GM23338 (cell line): ENCODE measurements at regions not wholly inside any gene's neighbourhood (a gene's known extent, or its start where the extent isn't known, plus 50 kb on each side); places are given as distances from the start of the nearest gene placed in this dataset.

ENCODE experiments used
- ATAC-seq: fragments of 200-7000 bp; cut with Tn5 transposase; 3 replicates; pipeline ENCODE4 v1.9.1; 2020
- DNase-seq: peaks from one replicate; pipeline ENCODE4 v3.0.0-alpha.2; 2015; ENCODE audit warnings: low spot score
- H2AFZ ChIP-seq: fragments of 200-600 bp; sonication (generic); 2 replicates; pipeline ENCODE4 v1.8.0; 2016; ENCODE audit warnings: antibody characterized with exemption, mild to moderate bottlenecking, moderate library complexity
- H3F3A ChIP-seq: fragments of 200-600 bp; sonication (generic); replicated peaks from 2 replicates; pipeline ENCODE4 v1.8.0; 2017; ENCODE audit warnings: antibody characterized with exemption, mixed run types, low read depth
- H3K27ac ChIP-seq: fragments of 200-600 bp; sonication (generic); 2 replicates; pipeline ENCODE4 v1.6.1; 2016; ENCODE audit warnings: low read depth
- H3K27me3 ChIP-seq: fragments of 200-600 bp; sonication (generic); 2 replicates; pipeline ENCODE4 v1.8.0; 2016; ENCODE audit warnings: mild to moderate bottlenecking, mixed run types, moderate library complexity; ENCODE audit not compliant: insufficient read depth
- H3K36me3 ChIP-seq: fragments of 200-600 bp; sonication (generic); 2 replicates; pipeline ENCODE4 v1.8.0; 2016; ENCODE audit warnings: mild to moderate bottlenecking; ENCODE audit not compliant: insufficient read depth
- H3K4me1 ChIP-seq: fragments of 200-600 bp; sonication (generic); 2 replicates; pipeline ENCODE4 v1.8.0; 2016; ENCODE audit warnings: mild to moderate bottlenecking, moderate library complexity; ENCODE audit not compliant: insufficient read depth
- H3K4me2 ChIP-seq: fragments of 200-600 bp; sonication (generic); 2 replicates; pipeline ENCODE4 v1.7.1; 2017; ENCODE audit warnings: mixed run types
- H3K4me3 ChIP-seq: fragments of 200-600 bp; sonication (generic); 2 replicates; pipeline ENCODE4 v1.6.1; 2016; ENCODE audit warnings: mixed run types
- H3K79me2 ChIP-seq: fragments of 200-600 bp; sonication (generic); replicated peaks from 2 replicates; pipeline ENCODE4 v1.8.0; 2017; ENCODE audit warnings: mild to moderate bottlenecking; ENCODE audit not compliant: insufficient read depth
- H3K9me2 ChIP-seq: fragments of 200-600 bp; sonication (generic); 2 replicates; pipeline ENCODE4 v1.8.0; 2017; ENCODE audit not compliant: insufficient read depth
- H4K20me1 ChIP-seq: fragments of 200-600 bp; sonication (generic); replicated peaks from 2 replicates; pipeline ENCODE4 v1.8.0; 2017; ENCODE audit warnings: mild to moderate bottlenecking; ENCODE audit not compliant: insufficient read depth
- H3K27ac Mint-ChIP-seq: 2 replicates; pipeline ENCODE4 v1.8.0; 2020; ENCODE audit warnings: inconsistent platforms, mild to moderate bottlenecking, moderate library complexity, mixed read lengths
- H3K27me3 Mint-ChIP-seq: 3 replicates; pipeline ENCODE4 v1.8.0; 2022; ENCODE audit warnings: low read depth, mild to moderate bottlenecking, moderate library complexity, mixed read lengths, inconsistent platforms; ENCODE audit not compliant: insufficient read depth, poor library complexity
- H3K36me3 Mint-ChIP-seq: 3 replicates; pipeline ENCODE4 v1.8.0; 2021; ENCODE audit warnings: low read depth, mild to moderate bottlenecking, inconsistent platforms, moderate library complexity, mixed read lengths
- H3K4me1 Mint-ChIP-seq: 3 replicates; pipeline ENCODE4 v1.8.0; 2020; ENCODE audit warnings: mild to moderate bottlenecking, inconsistent platforms, mixed read lengths
- H3K4me3 Mint-ChIP-seq: 3 replicates; pipeline ENCODE4 v1.8.0; 2021; ENCODE audit warnings: moderate library complexity, mild to moderate bottlenecking, inconsistent platforms, mixed read lengths
- H3K9me3 Mint-ChIP-seq: 3 replicates; pipeline ENCODE4 v1.8.0; 2020; ENCODE audit warnings: moderate library complexity, mild to moderate bottlenecking, inconsistent platforms, mixed read lengths
- CREB1 ChIP-seq: fragments of 250-450 bp; sonication (Bioruptor Pico); IDR thresholded peaks from 2 replicates; pipeline ENCODE4 v1.5.0; 2020; ENCODE audit warnings: low read depth, mild to moderate bottlenecking, moderate library complexity
- ETS1 ChIP-seq: IDR thresholded peaks from 2 replicates; pipeline ENCODE4 v1.6.1; 2016; ENCODE audit warnings: antibody characterized with exemption
- JUNB ChIP-seq: IDR thresholded peaks from one replicate; pipeline ENCODE4 v1.6.1; 2016; ENCODE audit warnings: antibody characterized with exemption; ENCODE audit not compliant: unreplicated experiment
- POLR2AphosphoS5 ChIP-seq: IDR thresholded peaks from 2 replicates; pipeline ENCODE4 v1.6.1; 2016; ENCODE audit warnings: antibody characterized with exemption, low read depth
- ZNF114 ChIP-seq: fragments of 250-450 bp; sonication (Bioruptor Pico); IDR thresholded peaks from 2 replicates; pipeline ENCODE4 v1.5.0; 2020; ENCODE audit warnings: mild to moderate bottlenecking, moderate library complexity
- ZNF331 ChIP-seq: fragments of 250-450 bp; sonication (Bioruptor Pico); IDR thresholded peaks from 2 replicates; pipeline ENCODE4 v1.5.0; 2020; ENCODE audit warnings: low read depth, mild to moderate bottlenecking, moderate library complexity
- TF ChIP-seq, protein P1 (sequence below): fragments of 250-450 bp; sonication (Bioruptor Pico); IDR thresholded peaks from 2 replicates; pipeline ENCODE4 v1.5.0; 2020; ENCODE audit warnings: mild to moderate bottlenecking, moderate library complexity

DNA sequence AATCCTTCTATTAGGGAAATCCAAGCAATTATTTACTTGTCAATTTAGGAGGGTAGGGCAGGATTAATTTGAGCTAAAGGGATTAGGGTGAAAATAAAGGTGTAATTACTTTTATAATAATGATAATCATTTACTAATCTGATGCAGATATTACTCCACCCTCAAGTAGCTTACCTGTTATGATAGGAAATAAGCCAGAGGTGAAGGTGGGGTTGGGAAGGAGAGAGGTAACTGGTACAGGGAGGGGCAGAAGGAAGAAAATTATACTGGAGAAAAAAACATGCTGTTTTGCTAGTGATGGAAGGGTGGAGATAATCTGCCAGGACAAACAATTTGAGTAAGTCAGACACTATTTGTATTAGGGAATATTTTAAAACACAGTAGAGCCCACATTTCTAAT lies 157.7 kb downstream of the BARX2 start (continued):
- no peak for TF ChIP-seq JUNB
- TF ChIP-seq POLR2AphosphoS5, result no peak

GRCh38 chr11:129536338-129536737 lies 160.7 kb downstream of the BARX2 start:
- ATAC-seq (no peak), DNase-seq (no peak)
- Histone ChIP-seq H3K4me1 (no peaks in the 10 kb centered on the region), H3K79me2 (no peaks in the 10 kb centered on the region), H3K4me2 (no peak overlapping the region), H3K27ac (no peak overlapping the region), H3F3A (no peaks in the 10 kb centered on the region), H3K27me3 (no peaks in the 10 kb centered on the region), H3K36me3 (no peaks in the 10 kb centered on the region), H4K20me1 (no peaks in the 10 kb centered on the region), H3K4me3 (no peak overlapping the region), H2AFZ (no peak overlapping the region), H3K9me2 (0 out of 2 replicates have a peak, but pooled peaks cover 4% of the 10 kb centered on the region)
- Mint-ChIP-seq H3K27ac (no peak overlapping the region), H3K4me1 (no peaks in the 10 kb centered on the region), H3K4me3 (no peak overlapping the region), H3K36me3 (peaks cover 21% of the 10 kb centered on the region), H3K9me3 (peaks cover 53% of the 10 kb centered on the region), H3K27me3 (no peaks in the 10 kb centered on the region)
- TF ChIP-seq ZNF331, result no peak
- no peak for TF ChIP-seq ZNF114 (CRISPR knock-in tag)
- TF ChIP-seq ETS1, result no peak
- TF ChIP-seq CREB1 (CRISPR knock-in tag), result no peak
- TF ChIP-seq POLR2AphosphoS5, result no peak
- TF ChIP-seq, protein P1, sequence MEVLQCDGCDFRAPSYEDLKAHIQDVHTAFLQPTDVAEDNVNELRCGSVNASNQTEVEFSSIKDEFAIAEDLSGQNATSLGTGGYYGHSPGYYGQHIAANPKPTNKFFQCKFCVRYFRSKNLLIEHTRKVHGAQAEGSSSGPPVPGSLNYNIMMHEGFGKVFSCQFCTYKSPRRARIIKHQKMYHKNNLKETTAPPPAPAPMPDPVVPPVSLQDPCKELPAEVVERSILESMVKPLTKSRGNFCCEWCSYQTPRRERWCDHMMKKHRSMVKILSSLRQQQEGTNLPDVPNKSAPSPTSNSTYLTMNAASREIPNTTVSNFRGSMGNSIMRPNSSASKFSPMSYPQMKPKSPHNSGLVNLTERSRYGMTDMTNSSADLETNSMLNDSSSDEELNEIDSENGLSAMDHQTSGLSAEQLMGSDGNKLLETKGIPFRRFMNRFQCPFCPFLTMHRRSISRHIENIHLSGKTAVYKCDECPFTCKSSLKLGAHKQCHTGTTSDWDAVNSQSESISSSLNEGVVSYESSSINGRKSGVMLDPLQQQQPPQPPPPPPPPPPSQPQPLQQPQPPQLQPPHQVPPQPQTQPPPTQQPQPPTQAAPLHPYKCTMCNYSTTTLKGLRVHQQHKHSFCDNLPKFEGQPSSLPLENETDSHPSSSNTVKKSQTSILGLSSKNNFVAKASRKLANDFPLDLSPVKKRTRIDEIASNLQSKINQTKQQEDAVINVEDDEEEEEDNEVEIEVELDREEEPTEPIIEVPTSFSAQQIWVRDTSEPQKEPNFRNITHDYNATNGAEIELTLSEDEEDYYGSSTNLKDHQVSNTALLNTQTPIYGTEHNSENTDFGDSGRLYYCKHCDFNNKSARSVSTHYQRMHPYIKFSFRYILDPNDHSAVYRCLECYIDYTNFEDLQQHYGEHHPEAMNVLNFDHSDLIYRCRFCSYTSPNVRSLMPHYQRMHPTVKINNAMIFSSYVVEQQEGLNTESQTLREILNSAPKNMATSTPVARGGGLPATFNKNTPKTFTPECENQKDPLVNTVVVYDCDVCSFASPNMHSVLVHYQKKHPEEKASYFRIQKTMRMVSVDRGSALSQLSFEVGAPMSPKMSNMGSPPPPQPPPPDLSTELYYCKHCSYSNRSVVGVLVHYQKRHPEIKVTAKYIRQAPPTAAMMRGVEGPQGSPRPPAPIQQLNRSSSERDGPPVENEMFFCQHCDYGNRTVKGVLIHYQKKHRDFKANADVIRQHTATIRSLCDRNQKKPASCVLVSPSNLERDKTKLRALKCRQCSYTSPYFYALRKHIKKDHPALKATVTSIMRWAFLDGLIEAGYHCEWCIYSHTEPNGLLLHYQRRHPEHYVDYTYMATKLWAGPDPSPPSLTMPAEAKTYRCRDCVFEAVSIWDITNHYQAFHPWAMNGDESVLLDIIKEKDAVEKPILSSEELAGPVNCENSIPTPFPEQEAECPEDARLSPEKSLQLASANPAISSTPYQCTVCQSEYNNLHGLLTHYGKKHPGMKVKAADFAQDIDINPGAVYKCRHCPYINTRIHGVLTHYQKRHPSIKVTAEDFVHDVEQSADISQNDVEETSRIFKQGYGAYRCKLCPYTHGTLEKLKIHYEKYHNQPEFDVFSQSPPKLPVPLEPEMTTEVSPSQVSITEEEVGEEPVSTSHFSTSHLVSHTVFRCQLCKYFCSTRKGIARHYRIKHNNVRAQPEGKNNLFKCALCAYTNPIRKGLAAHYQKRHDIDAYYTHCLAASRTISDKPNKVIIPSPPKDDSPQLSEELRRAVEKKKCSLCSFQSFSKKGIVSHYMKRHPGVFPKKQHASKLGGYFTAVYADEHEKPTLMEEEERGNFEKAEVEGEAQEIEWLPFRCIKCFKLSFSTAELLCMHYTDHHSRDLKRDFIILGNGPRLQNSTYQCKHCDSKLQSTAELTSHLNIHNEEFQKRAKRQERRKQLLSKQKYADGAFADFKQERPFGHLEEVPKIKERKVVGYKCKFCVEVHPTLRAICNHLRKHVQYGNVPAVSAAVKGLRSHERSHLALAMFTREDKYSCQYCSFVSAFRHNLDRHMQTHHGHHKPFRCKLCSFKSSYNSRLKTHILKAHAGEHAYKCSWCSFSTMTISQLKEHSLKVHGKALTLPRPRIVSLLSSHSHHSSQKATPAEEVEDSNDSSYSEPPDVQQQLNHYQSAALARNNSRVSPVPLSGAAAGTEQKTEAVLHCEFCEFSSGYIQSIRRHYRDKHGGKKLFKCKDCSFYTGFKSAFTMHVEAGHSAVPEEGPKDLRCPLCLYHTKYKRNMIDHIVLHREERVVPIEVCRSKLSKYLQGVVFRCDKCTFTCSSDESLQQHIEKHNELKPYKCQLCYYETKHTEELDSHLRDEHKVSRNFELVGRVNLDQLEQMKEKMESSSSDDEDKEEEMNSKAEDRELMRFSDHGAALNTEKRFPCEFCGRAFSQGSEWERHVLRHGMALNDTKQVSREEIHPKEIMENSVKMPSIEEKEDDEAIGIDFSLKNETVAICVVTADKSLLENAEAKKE (CRISPR knock-in tag), result no peak
